GM23248 (cell line): ENCODE measurements at regions not wholly inside any gene's neighbourhood (a gene's known extent, or its start where the extent isn't known, plus 50 kb on each side); places are given as distances from the start of the nearest gene placed in this dataset.

Experiments
- EZH2 ChIP-seq: fragments of 200-600 bp; sonication (generic); IDR thresholded peaks from 2 replicates; pipeline ENCODE4 v1.6.1; 2018; ENCODE audit warnings: antibody characterized with exemption, mild to moderate bottlenecking; ENCODE audit not compliant: insufficient read depth, poor library complexity, severe bottlenecking
- EZH2phosphoT487 ChIP-seq: fragments of 200-600 bp; sonication (generic); IDR thresholded peaks from 2 replicates; pipeline ENCODE4 v1.6.1; 2018; ENCODE audit warnings: antibody characterized with exemption, moderate library complexity, mild to moderate bottlenecking, low read depth; ENCODE audit not compliant: insufficient read depth

- TF ChIP-seq EZH2 = no peak
- TF ChIP-seq EZH2phosphoT487 = no peak
Measured at GRCh38 chr4:176981551-176981950, 188.8 kb upstream of the VEGFC start.
